Vagina (tissue), 2 donors: ENCODE measurements at regions not wholly inside any gene's neighbourhood (a gene's known extent, or its start where the extent isn't known, plus 50 kb on each side); places are given as distances from the start of the nearest gene placed in this dataset.
A peak's percentile ranks its signal among the peaks of the same experiment; 100 is the strongest.

ENCODE experiments used
- DNase-seq, 2 donors: peaks; one replicate each; pipeline ENCODE4 v3.0.0-alpha.2; 2017; ENCODE audit errors: extremely low spot score in 2 of 2
- H3K27ac ChIP-seq: fragments of 200-600 bp; sonication (generic); one replicate; pipeline ENCODE4 v1.5.1; 2019
- H3K27me3 ChIP-seq: fragments of 200-600 bp; sonication (generic); one replicate; pipeline ENCODE4 v1.5.1; 2019
- H3K36me3 ChIP-seq, 2 donors: fragments of 200-600 bp; sonication (generic); one replicate each; pipeline ENCODE4 v1.5.1; 2017 to 2019
- H3K4me1 ChIP-seq: fragments of 200-600 bp; sonication (generic); one replicate; pipeline ENCODE4 v1.5.1; 2019
- H3K4me3 ChIP-seq, 2 donors: fragments of 200-600 bp; sonication (generic); 1 replicate in 1 of 2; 2 replicates in 1 of 2; pipeline ENCODE4 v1.5.1; 2016 to 2019
- H3K9me3 ChIP-seq: fragments of 200-600 bp; sonication (generic); one replicate; pipeline ENCODE4 v1.5.1; 2019
- CTCF ChIP-seq, 3 experiments: fragments of 450-650 bp in 2 of 3; fragments of 200-600 bp in 1 of 3; sonication (generic) in 1 of 3; IDR thresholded peaks; one replicate each; pipeline ENCODE4 v1.5.1; 2017 to 2019; ENCODE audit warnings: antibody characterized with exemption in 3 of 3, mild to moderate bottlenecking in 2 of 3, moderate library complexity in 2 of 3
- POLR2A ChIP-seq, 2 donors: fragments of 450-650 bp; IDR thresholded peaks; one replicate each; pipeline ENCODE4 v1.6.1; 2017; ENCODE audit warnings: antibody characterized with exemption in 2 of 2, mild to moderate bottlenecking in 2 of 2, moderate library complexity in 2 of 2
- POLR2AphosphoS5 ChIP-seq, 2 donors: sonication (generic); formaldehyde crosslinking; IDR thresholded peaks; one replicate each; pipeline ENCODE4 v1.9.0; 2017; ENCODE audit warnings: antibody characterized with exemption in 2 of 2, mild to moderate bottlenecking in 2 of 2, low read depth in 1 of 2; ENCODE audit not compliant: insufficient read depth in 1 of 2
- intact Hi-C: fragments of 100-400 bp; cut with DNase I; formaldehyde crosslinking; loops from one replicate; pipeline ENCODE4 v1.15.1; 2023

GRCh38 chr3:22922317-22922716 is 280.8 kb upstream of the UBE2E2 start:
- DNase-seq: no peak
- intact Hi-C loops: no loop called here
- H3K9me3 ChIP-seq: no peaks in the 10 kb centered on the region
- no peaks in the 10 kb centered on the region for H3K36me3 ChIP-seq
- no peak overlapping the region for H3K4me3 ChIP-seq
- TF ChIP-seq POLR2AphosphoS5 (IDR thresholded peaks at IDR 0.05; ENCODE audit: insufficient read depth in 1 of 2, low read depth in 1 of 2) (no peak), CTCF (IDR thresholded peaks at IDR 0.05) (peak in 1 of 3 experiments; percentile 10)
- H3K4me1 ChIP-seq: no peaks in the 10 kb centered on the region
- H3K27me3 ChIP-seq: no peaks in the 10 kb centered on the region
- no peak overlapping the region for H3K27ac ChIP-seq

GRCh38 chr3:22923711-22924110 is 279.4 kb upstream of the UBE2E2 start:
- Histone ChIP-seq H3K9me3 (no peaks in the 10 kb centered on the region), H3K4me1 (no peaks in the 10 kb centered on the region), H3K4me3 (no peak overlapping the region), H3K36me3 (no peaks in the 10 kb centered on the region), H3K27me3 (no peaks in the 10 kb centered on the region), H3K27ac (no peak overlapping the region)
- no peak for TF ChIP-seq POLR2AphosphoS5 (IDR thresholded peaks at IDR 0.05; ENCODE audit: insufficient read depth in 1 of 2, low read depth in 1 of 2)
- no peak for TF ChIP-seq POLR2A (IDR thresholded peaks at IDR 0.05)
- TF ChIP-seq CTCF (IDR thresholded peaks at IDR 0.05): no peak
- no peak for DNase-seq
- intact Hi-C loops: no loop called here

DNA sequence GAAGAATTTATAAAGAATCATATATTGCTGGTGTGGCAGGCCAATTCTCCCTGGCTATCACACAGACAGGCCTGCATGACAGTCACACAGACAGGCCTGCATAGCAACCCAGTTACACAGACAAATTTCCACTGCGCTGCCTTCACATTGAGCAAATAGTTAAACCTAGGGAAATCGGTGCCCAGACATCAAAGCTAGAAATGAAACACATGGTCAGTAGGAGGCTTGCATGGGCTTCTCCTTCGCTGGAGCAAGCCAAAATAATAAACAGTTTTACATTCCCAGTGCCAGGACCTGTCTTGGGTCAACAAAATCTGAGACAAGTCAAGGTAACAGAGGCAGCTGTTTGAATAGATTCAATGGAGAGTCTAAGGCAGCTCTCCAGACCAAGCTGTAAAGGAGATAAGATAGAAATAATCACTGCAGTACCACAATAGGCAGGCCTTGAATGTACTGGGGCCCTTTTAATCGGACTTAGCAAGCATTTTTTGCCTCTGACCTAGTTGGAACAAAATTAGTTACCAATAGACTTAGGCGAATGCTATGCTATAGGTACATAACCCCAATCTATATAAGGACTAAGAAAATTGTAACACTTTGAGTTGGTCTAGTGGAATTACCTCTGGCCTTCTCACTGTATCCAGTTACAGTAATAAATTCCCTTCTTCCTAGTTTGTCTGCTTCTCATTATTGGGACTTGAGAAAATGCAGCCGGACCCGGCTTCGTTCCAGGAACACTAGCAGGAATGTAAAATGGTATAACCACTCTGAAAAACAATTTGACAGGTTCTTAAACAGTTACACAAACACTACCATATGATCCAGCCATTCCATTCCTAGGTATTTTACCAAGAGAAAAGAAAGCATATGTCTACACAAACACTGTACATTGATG is 274.7 kb upstream of the UBE2E2 start:
- no peak for DNase-seq
- Histone ChIP-seq H3K27me3 (no peaks in the 10 kb centered on the region), H3K9me3 (no peaks in the 10 kb centered on the region), H3K4me1 (no peaks in the 10 kb centered on the region), H3K36me3 (no peaks in the 10 kb centered on the region), H3K27ac (no peak overlapping the region), H3K4me3 (no peak overlapping the region)
- TF ChIP-seq POLR2A (IDR thresholded peaks at IDR 0.05) (no peak), POLR2AphosphoS5 (IDR thresholded peaks at IDR 0.05; ENCODE audit: insufficient read depth in 1 of 2, low read depth in 1 of 2) (no peak), CTCF (IDR thresholded peaks at IDR 0.05) (no peak)
- intact Hi-C loops: no loop called here

DNA sequence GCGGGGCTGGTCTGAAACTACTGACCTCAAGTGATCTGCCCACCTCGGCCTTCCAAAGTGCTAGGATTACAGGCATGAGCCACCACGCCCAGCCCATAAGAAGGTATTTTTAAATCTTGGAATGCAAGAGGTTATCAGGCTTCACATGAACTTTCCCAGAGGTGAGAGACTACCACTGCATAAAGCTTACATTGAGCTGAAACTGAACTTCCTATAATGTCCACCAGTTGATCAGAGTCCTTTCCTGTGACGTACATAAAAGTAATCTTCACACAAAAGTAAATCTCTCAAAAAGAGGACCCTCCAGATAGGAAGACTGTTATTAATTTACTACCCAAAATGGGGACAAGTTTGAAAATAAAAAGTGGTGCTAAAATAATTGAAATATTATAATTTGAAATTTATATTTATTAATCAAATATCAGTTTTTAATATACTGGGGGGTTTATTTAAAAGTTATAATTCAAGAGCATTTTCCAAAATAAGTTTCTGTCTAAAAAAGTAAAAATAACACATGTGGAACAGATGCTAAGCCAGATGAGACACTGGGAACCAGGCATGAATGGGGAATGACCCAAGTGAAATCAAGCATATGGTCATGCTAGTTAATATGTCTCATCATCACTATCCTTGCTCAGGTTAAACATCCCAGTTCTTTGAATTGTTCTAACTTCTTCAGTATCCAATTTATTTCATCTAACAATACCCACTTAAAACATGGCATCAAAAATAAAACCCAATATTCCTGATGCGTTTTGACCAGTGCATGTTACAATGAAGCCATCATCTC is 269.9 kb upstream of the UBE2E2 start:
- TF ChIP-seq POLR2A (IDR thresholded peaks at IDR 0.05) (no peak), CTCF (IDR thresholded peaks at IDR 0.05) (no peak), POLR2AphosphoS5 (IDR thresholded peaks at IDR 0.05; ENCODE audit: insufficient read depth in 1 of 2, low read depth in 1 of 2) (no peak)
- intact Hi-C loops: no loop called here
- Histone ChIP-seq H3K27ac (no peak overlapping the region), H3K36me3 (no peaks in the 10 kb centered on the region), H3K4me1 (no peaks in the 10 kb centered on the region), H3K27me3 (no peaks in the 10 kb centered on the region), H3K4me3 (no peak overlapping the region), H3K9me3 (no peaks in the 10 kb centered on the region)
- DNase-seq: no peak

- intact Hi-C loops: no loop called here
- H3K4me1 ChIP-seq: no peaks in the 10 kb centered on the region
These were observed 269.3 kb upstream of the UBE2E2 start for GRCh38 chr3:22933841-22934116.

More at GRCh38 chr3:22933841-22934116, 269.3 kb upstream of the UBE2E2 start:
- Histone ChIP-seq H3K27me3 (no peaks in the 10 kb centered on the region), H3K36me3 (no peaks in the 10 kb centered on the region), H3K4me3 (no peak overlapping the region), H3K9me3 (no peaks in the 10 kb centered on the region), H3K27ac (no peak overlapping the region)
- no peak for DNase-seq
- TF ChIP-seq CTCF (IDR thresholded peaks at IDR 0.05) (no peak), POLR2A (IDR thresholded peaks at IDR 0.05) (no peak), POLR2AphosphoS5 (IDR thresholded peaks at IDR 0.05; ENCODE audit: insufficient read depth in 1 of 2, low read depth in 1 of 2) (no peak)
